Neural progenitor cell (in vitro differentiated cells): ENCODE measurements at regions not wholly inside any gene's neighbourhood (a gene's known extent, or its start where the extent isn't known, plus 50 kb on each side); places are given as distances from the start of the nearest gene placed in this dataset.

ENCODE experiments used
- DNase-seq: peaks from one replicate; pipeline ENCODE4 v3.0.0-alpha.2; 2016; ENCODE audit warnings: low spot score
- H2AFZ ChIP-seq: fragments of 200-600 bp; sonication (generic); replicated peaks from 2 replicates; pipeline ENCODE4 v1.6.1; 2016; ENCODE audit warnings: antibody characterized with exemption
- H3F3A ChIP-seq: fragments of 200-600 bp; sonication (generic); 2 replicates; pipeline ENCODE4 v1.6.1; 2016; ENCODE audit warnings: antibody characterized with exemption, low read depth
- H3K27ac ChIP-seq: fragments of 200-600 bp; sonication (generic); 2 replicates; pipeline ENCODE4 v1.5.1; 2016; ENCODE audit warnings: mild to moderate bottlenecking
- H3K27me3 ChIP-seq: fragments of 200-600 bp; sonication (generic); 2 replicates; pipeline ENCODE4 v1.6.1; 2016; ENCODE audit warnings: mild to moderate bottlenecking, moderate library complexity
- H3K36me3 ChIP-seq: fragments of 200-600 bp; sonication (generic); 2 replicates; pipeline ENCODE4 v1.5.1; 2016
- H3K4me1 ChIP-seq: fragments of 200-600 bp; sonication (generic); 2 replicates; pipeline ENCODE4 v1.6.1; 2016; ENCODE audit warnings: mixed run types
- H3K4me2 ChIP-seq: fragments of 200-600 bp; sonication (generic); 2 replicates; pipeline ENCODE4 v1.6.1; 2016
- H3K4me3 ChIP-seq: fragments of 200-600 bp; sonication (generic); 2 replicates; pipeline ENCODE4 v1.5.1; 2016
- H3K79me2 ChIP-seq: fragments of 200-600 bp; sonication (generic); 2 replicates; pipeline ENCODE4 v1.6.1; 2016; ENCODE audit warnings: low read depth
- H3K9ac ChIP-seq: fragments of 200-600 bp; sonication (generic); 2 replicates; pipeline ENCODE4 v1.6.1; 2016
- H3K9me3 ChIP-seq: fragments of 200-600 bp; sonication (generic); 2 replicates; pipeline ENCODE4 v1.5.1; 2016; ENCODE audit warnings: low read depth
- H4K20me1 ChIP-seq: fragments of 200-600 bp; sonication (generic); 2 replicates; pipeline ENCODE4 v1.6.1; 2016; ENCODE audit warnings: low read depth
- H3K27ac Mint-ChIP-seq: 3 replicates; pipeline ENCODE4 v1.8.0; 2021; ENCODE audit warnings: mixed read lengths
- H3K27me3 Mint-ChIP-seq: 2 replicates; pipeline ENCODE4 v1.8.0; 2022; ENCODE audit warnings: low read depth, mild to moderate bottlenecking, inconsistent platforms, moderate library complexity, mixed read lengths; ENCODE audit not compliant: insufficient read depth
- H3K36me3 Mint-ChIP-seq: 3 replicates; pipeline ENCODE4 v1.8.0; 2021; ENCODE audit warnings: mixed read lengths
- H3K4me1 Mint-ChIP-seq: 3 replicates; pipeline ENCODE4 v1.8.0; 2021; ENCODE audit warnings: mixed read lengths
- H3K4me3 Mint-ChIP-seq: 3 replicates; pipeline ENCODE4 v1.8.0; 2021; ENCODE audit warnings: mild to moderate bottlenecking, moderate library complexity, mixed read lengths
- H3K9me3 Mint-ChIP-seq: 3 replicates; pipeline ENCODE4 v1.8.0; 2020; ENCODE audit warnings: mixed read lengths
- CTCF ChIP-seq: fragments of 200-600 bp; sonication (generic); IDR thresholded peaks from 2 replicates; pipeline ENCODE4 v1.5.1; 2017; ENCODE audit warnings: antibody characterized with exemption, mild to moderate bottlenecking
- EZH2 ChIP-seq: fragments of 200-600 bp; sonication (generic); IDR thresholded peaks from 2 replicates; pipeline ENCODE4 v1.6.1; 2017; ENCODE audit warnings: antibody characterized with exemption, mild to moderate bottlenecking, moderate library complexity
- EZH2phosphoT487 ChIP-seq: fragments of 200-600 bp; sonication (generic); IDR thresholded peaks from 2 replicates; pipeline ENCODE4 v1.6.1; 2017; ENCODE audit warnings: antibody characterized with exemption

GRCh38 chr6:40743690-40744446 is 156.7 kb upstream of the LRFN2 start:
- Histone ChIP-seq H3K36me3 (no peaks in the 10 kb centered on the region), H3K4me1 (no peaks in the 10 kb centered on the region), H3K4me3 (no peak overlapping the region), H4K20me1 (no peaks in the 10 kb centered on the region), H2AFZ (no peak overlapping the region), H3F3A (no peaks in the 10 kb centered on the region), H3K9ac (no peak overlapping the region), H3K27ac (no peak overlapping the region), H3K9me3 (no peaks in the 10 kb centered on the region), H3K79me2 (no peaks in the 10 kb centered on the region), H3K27me3 (no peaks in the 10 kb centered on the region), H3K4me2 (no peak overlapping the region)
- no peak for DNase-seq
- H3K27me3 Mint-ChIP-seq, result peaks cover 7% of the 10 kb centered on the region
- H3K9me3 Mint-ChIP-seq, result peaks cover 3% of the 10 kb centered on the region
- H3K4me1 Mint-ChIP-seq, result peaks cover 26% of the 10 kb centered on the region
- TF ChIP-seq EZH2, result no peak
- TF ChIP-seq CTCF, result no peak
- TF ChIP-seq EZH2phosphoT487, result no peak
- no peak overlapping the region for H3K4me3 Mint-ChIP-seq
- H3K36me3 Mint-ChIP-seq, result no peaks in the 10 kb centered on the region
- H3K27ac Mint-ChIP-seq, result peak overlapping the region; percentile 1

- Mint-ChIP-seq H3K4me3 (no peak overlapping the region), H3K27me3 (peaks cover 7% of the 10 kb centered on the region), H3K36me3 (no peaks in the 10 kb centered on the region), H3K4me1 (peaks cover 23% of the 10 kb centered on the region), H3K9me3 (no peaks in the 10 kb centered on the region), H3K27ac (no peak overlapping the region)
- no peaks in the 10 kb centered on the region for H3K4me1 ChIP-seq
- TF ChIP-seq EZH2 (no peak), CTCF (no peak), EZH2phosphoT487 (no peak)
- H3K27ac ChIP-seq, result no peak overlapping the region
- no peaks in the 10 kb centered on the region for H3F3A ChIP-seq
- no peak overlapping the region for H2AFZ ChIP-seq
- H3K79me2 ChIP-seq, result no peaks in the 10 kb centered on the region
- H3K9me3 ChIP-seq, result no peaks in the 10 kb centered on the region
- H3K27me3 ChIP-seq, result no peaks in the 10 kb centered on the region
- H4K20me1 ChIP-seq, result no peaks in the 10 kb centered on the region
- H3K9ac ChIP-seq, result no peak overlapping the region
- no peak overlapping the region for H3K4me2 ChIP-seq
- no peak overlapping the region for H3K4me3 ChIP-seq
- DNase-seq, result peak; percentile 47
- H3K36me3 ChIP-seq, result no peaks in the 10 kb centered on the region
Measured at GRCh38 chr6:40743226-40743625, 156.1 kb upstream of the LRFN2 start.

GRCh38 chr6:40740518-40740917 is 153.4 kb upstream of the LRFN2 start:
- H3K4me3 Mint-ChIP-seq, result no peak overlapping the region
- DNase-seq, result no peak
- TF ChIP-seq CTCF (no peak), EZH2phosphoT487 (no peak), EZH2 (no peak)
- peaks cover 5% of the 10 kb centered on the region for H3K27me3 Mint-ChIP-seq
- Histone ChIP-seq H3K9ac (no peak overlapping the region), H2AFZ (no peak overlapping the region), H3K36me3 (no peaks in the 10 kb centered on the region), H3K4me1 (peaks cover under 1% of the 10 kb centered on the region), H3K79me2 (no peaks in the 10 kb centered on the region), H3F3A (no peaks in the 10 kb centered on the region), H3K27me3 (no peaks in the 10 kb centered on the region), H3K4me3 (no peak overlapping the region), H3K27ac (no peak overlapping the region), H4K20me1 (no peaks in the 10 kb centered on the region), H3K4me2 (no peak overlapping the region), H3K9me3 (no peaks in the 10 kb centered on the region)
- no peaks in the 10 kb centered on the region for H3K9me3 Mint-ChIP-seq
- H3K36me3 Mint-ChIP-seq, result no peaks in the 10 kb centered on the region
- H3K27ac Mint-ChIP-seq, result no peak overlapping the region
- H3K4me1 Mint-ChIP-seq, result peaks cover 20% of the 10 kb centered on the region
